K562 (cell line): ENCODE measurements at regions not wholly inside any gene's neighbourhood (a gene's known extent, or its start where the extent isn't known, plus 50 kb on each side); places are given as distances from the start of the nearest gene placed in this dataset.

Source experiments
- ATAC-seq: fragments of 200-7000 bp; cut with Tn5 transposase; 3 replicates; pipeline ENCODE4 v1.9.1; 2020; ENCODE audit warnings: moderate library complexity
- BruUV-seq: library from RNA; stranded (reverse); fragments of 400-500 nt; replicated peaks from 2 replicates; lab custom pipeline; 2021; lab: Mats Ljungman, UMichigan
- CTCF ChIA-PET: fragments of 300-600 bp; formaldehyde crosslinking; extraction: SDS; loops from one replicate; lab custom pipeline; 2021; ENCODE audit warnings: low intra/inter-chr PET ratio; lab: Yijun Ruan, JAX
- POLR2A ChIA-PET: fragments of 300-600, 350-650 bp; sonication (Branson Sonifier 250); formaldehyde crosslinking; extraction: SDS; loops from one replicate; lab custom pipeline; 2021; ENCODE audit warnings: antibody characterized with exemption, inconsistent platforms; lab: Yijun Ruan, JAX
- DNase-seq, 4 experiments: peaks; one replicate each; pipeline versions ENCODE4 v3.0.0 to v3.0.0-alpha.2; 2011 to 2018; ENCODE audit warnings: low spot score in 3 of 4, mixed read lengths in 3 of 4; ENCODE audit errors: extremely low read depth in 1 of 4
- FAIRE-seq: peaks from 2 replicates; lab custom pipeline; 2011; peaks lifted over from hg19 to GRCh38; lab: Jason Lieb, UNC
- H2AFZ ChIP-seq: 2 replicates; pipeline ENCODE4 v1.6.0; 2011; ENCODE audit warnings: low read depth, low read length, control low read depth, inconsistent platforms
- H3K27ac ChIP-seq: fragments of 200-600 bp; 3 replicates; pipeline ENCODE4 v1.8.0; 2011; ENCODE audit warnings: low read depth, mild to moderate bottlenecking, control low read depth, inconsistent platforms, low read length, moderate library complexity, mixed read lengths; ENCODE audit errors: extremely low read depth
- H3K27me3 ChIP-seq, 2 experiments: fragments of 300-600 bp in 1 of 2; 2 replicates in 1 of 2; 3 replicates in 1 of 2; pipeline versions ENCODE4 v1.6.0 to v1.8.0; 2011; ENCODE audit warnings: inconsistent platforms in 2 of 2, low read length in 2 of 2, mild to moderate bottlenecking in 1 of 2, mixed read lengths in 1 of 2, moderate library complexity in 1 of 2; ENCODE audit not compliant: control insufficient read depth in 2 of 2, insufficient read depth in 2 of 2
- H3K36me3 ChIP-seq: fragments of 300-600 bp; 3 replicates; pipeline ENCODE4 v1.8.0; 2011; ENCODE audit warnings: mild to moderate bottlenecking, low read length, inconsistent platforms; ENCODE audit not compliant: control insufficient read depth, insufficient read depth
- H3K4me1 ChIP-seq, 2 experiments: fragments of 200-600 bp in 1 of 2; replicated peaks in 1 of 2; 2 replicates in 1 of 2; 3 replicates in 1 of 2; pipeline versions ENCODE4 v1.5.1 to v1.8.0; 2011; ENCODE audit warnings: inconsistent platforms in 2 of 2, low read length in 2 of 2, mild to moderate bottlenecking in 1 of 2, mixed read lengths in 1 of 2, moderate library complexity in 1 of 2; ENCODE audit not compliant: control insufficient read depth in 2 of 2, insufficient read depth in 2 of 2
- H3K4me2 ChIP-seq: 2 replicates; pipeline ENCODE4 v1.6.1; 2011; ENCODE audit warnings: low read length, control low read depth, inconsistent platforms, mixed read lengths; ENCODE audit not compliant: insufficient read depth
- H3K4me3 ChIP-seq: fragments of 200-600 bp; sonication (generic), shearing (Covaris generic); 2 replicates; pipeline ENCODE4 v1.5.1; 2016; ENCODE audit warnings: control low read depth, inconsistent platforms
- H3K79me2 ChIP-seq: fragments of 200-600 bp; 3 replicates; pipeline ENCODE4 v1.8.0; 2011; ENCODE audit warnings: low read length, inconsistent platforms; ENCODE audit not compliant: control insufficient read depth, insufficient read depth
- H3K9ac ChIP-seq, 2 experiments: 2 replicates each; pipeline versions ENCODE4 v1.6.0 to v1.6.1; 2011; ENCODE audit warnings: low read depth in 2 of 2, low read length in 2 of 2, control low read depth in 1 of 2, inconsistent platforms in 1 of 2, mild to moderate bottlenecking in 1 of 2, mixed read lengths in 1 of 2; ENCODE audit not compliant: insufficient read depth in 1 of 2
- H3K9me1 ChIP-seq: one replicate; pipeline ENCODE4 v1.6.0; 2011; ENCODE audit warnings: inconsistent platforms, mild to moderate bottlenecking, low read length, moderate library complexity; ENCODE audit not compliant: control insufficient read depth, insufficient read depth
- H3K9me3 ChIP-seq: replicated peaks from 2 replicates; pipeline ENCODE4 v1.5.1; 2011; ENCODE audit warnings: low read depth, low read length, inconsistent platforms; ENCODE audit not compliant: control insufficient read depth, insufficient read depth
- H4K20me1 ChIP-seq: replicated peaks from 2 replicates; pipeline ENCODE4 v1.6.1; 2011; ENCODE audit warnings: low read length, inconsistent platforms, mixed read lengths; ENCODE audit not compliant: control insufficient read depth, insufficient read depth
- ARID3B ChIP-seq: fragments of 250-450 bp; sonication (Bioruptor Pico); IDR thresholded peaks from 2 replicates; pipeline ENCODE4 v1.4.0; 2020; ENCODE audit warnings: borderline replicate concordance
- CEBPG ChIP-seq, 3 experiments: fragments of 200-800 bp in 1 of 3; sonication (Bioruptor generic) in 1 of 3; sonication (generic) in 1 of 3; formaldehyde crosslinking in 1 of 3; IDR thresholded peaks in 2 of 3; conservative IDR thresholded peaks in 1 of 3; 2 replicates each; pipeline versions ENCODE4 v1.6.1 to v1.8.0; 2016 to 2022; ENCODE audit warnings: missing compliant biosample characterization in 2 of 3, missing genetic modification characterization in 2 of 3, mild to moderate bottlenecking in 1 of 3, missing genetic modification reagents in 1 of 3
- CREB1 ChIP-seq, 2 experiments: sonication (generic) in 1 of 2; formaldehyde crosslinking in 1 of 2; IDR thresholded peaks; 2 replicates each; pipeline versions ENCODE4 v1.6.1 to v1.8.0; 2012 to 2022; ENCODE audit warnings: inconsistent platforms in 1 of 2, mild to moderate bottlenecking in 1 of 2, missing genetic modification reagents in 1 of 2, moderate library complexity in 1 of 2
- KAT2B ChIP-seq: IDR thresholded peaks from one replicate; pipeline ENCODE4 v1.6.1; 2012; ENCODE audit warnings: low read depth, mild to moderate bottlenecking, control low read depth, inconsistent platforms, low read length, moderate library complexity
- KLF16 ChIP-seq: IDR thresholded peaks from 2 replicates; pipeline ENCODE4 v1.6.1; 2016; ENCODE audit warnings: antibody characterized with exemption
- NCOA6 ChIP-seq: fragments of 450-650 bp; IDR thresholded peaks from 2 replicates; pipeline ENCODE4 v1.6.1; 2017; ENCODE audit warnings: mild to moderate bottlenecking
- NR4A1 ChIP-seq, 2 experiments: fragments of 250-450 bp in 1 of 2; fragments of 450-650 bp in 1 of 2; sonication (Bioruptor Pico) in 1 of 2; IDR thresholded peaks; 2 replicates each; pipeline versions ENCODE4 v1.4.0 to v1.6.1; 2016 to 2020; ENCODE audit warnings: mild to moderate bottlenecking in 2 of 2, missing compliant biosample characterization in 1 of 2, missing genetic modification characterization in 1 of 2, moderate library complexity in 1 of 2
- PBX2 ChIP-seq, 2 experiments: IDR thresholded peaks in 1 of 2; conservative IDR thresholded peaks in 1 of 2; 2 replicates each; pipeline ENCODE4 v1.6.1; 2016; ENCODE audit warnings: low read depth in 2 of 2, mild to moderate bottlenecking in 1 of 2, missing compliant biosample characterization in 1 of 2, missing genetic modification characterization in 1 of 2, moderate library complexity in 1 of 2
- TEAD1 ChIP-seq, 2 experiments: fragments of 450-650 bp in 1 of 2; sonication (generic) in 1 of 2; formaldehyde crosslinking; IDR thresholded peaks; 2 replicates each; pipeline versions ENCODE4 v1.4.0 to v1.8.0; 2020 to 2022; ENCODE audit warnings: mild to moderate bottlenecking in 2 of 2, missing genetic modification reagents in 1 of 2
- ZEB2 ChIP-seq: fragments of 450-650 bp; IDR thresholded peaks from 2 replicates; pipeline ENCODE4 v1.6.1; 2016
- ZNF165 ChIP-seq: fragments of 250-450 bp; sonication (Bioruptor Pico); IDR thresholded peaks from 2 replicates; pipeline ENCODE4 v1.4.0; 2020; ENCODE audit warnings: borderline replicate concordance
- ZNF79 ChIP-seq: fragments of 250-450 bp; sonication (Bioruptor Pico); IDR thresholded peaks from 2 replicates; pipeline ENCODE4 v1.4.0; 2020; ENCODE audit warnings: low read depth, mild to moderate bottlenecking, moderate library complexity
- WGBS: fragments of 100-300 bp; shearing (Covaris generic); methylation state at CpG from one replicate; pipeline ENCODE4 v1.1.6; 2016; ENCODE audit warnings: low coverage, mixed read lengths; ENCODE audit not compliant: insufficient coverage; ENCODE audit errors: missing lambda C conversion rate; 5-methylcytosine and 5-hydroxymethylcytosine counted together
- in situ Hi-C: fragments of 300-500 bp; cut with MboI; formaldehyde crosslinking; loops from 4 replicates; pipeline ENCODE4 v1.15.0; 2018; ENCODE audit warnings: inconsistent platforms, mixed read lengths
- intact Hi-C: fragments of 100-400 bp; cut with micrococcal nuclease; formaldehyde crosslinking; loops from 2 replicates; pipeline ENCODE4 v1.14.2; 2022

- TF ChIP-seq ZNF79 (no peak), CREB1 (IDR thresholded peaks at IDR 0.05) (no peak), CREB1 (CRISPR knock-in tag; IDR thresholded peaks at IDR 0.05) (no peak), ARID3B (CRISPR knock-in tag) (no peak)
These were observed 473.8 kb upstream of the ZNF608 start (continued) for GRCh38 chr5:125220284-125220683.

- POLR2A ChIA-PET, result interaction anchor here (0.7 kb wide), 1 partner anchor 15 kb away, joined by 3 read pairs; no protein-coding TSS in a partner anchor
- no peaks in the 10 kb centered on the region for H3K9me1 ChIP-seq
- H2AFZ ChIP-seq, result no peak overlapping the region
- no peak for ATAC-seq
- no peak for FAIRE-seq
- CTCF ChIA-PET, result no interaction called here
- H3K27ac ChIP-seq, result no peak overlapping the region
- no peak for DNase-seq
- H3K4me2 ChIP-seq, result no peak overlapping the region
- no peaks in the 10 kb centered on the region for H3K4me1 ChIP-seq
- H3K9ac ChIP-seq, result no peak overlapping the region
- H3K27me3 ChIP-seq, result no peaks in the 10 kb centered on the region
- H3K9me3 ChIP-seq, result no peaks in the 10 kb centered on the region
- H3K36me3 ChIP-seq, result no peaks in the 10 kb centered on the region
- WGBS, result 0% methylated on average over 7 of the region's 7 CpGs
- in situ Hi-C loops (no loop called here), intact Hi-C loops (no loop called here)
- no peaks in the 10 kb centered on the region for H4K20me1 ChIP-seq
- BruUV-seq, result no TSS peak
- H3K4me3 ChIP-seq, result no peak overlapping the region
- H3K79me2 ChIP-seq, result no peaks in the 10 kb centered on the region
- TF ChIP-seq NR4A1 (CRISPR knock-in tag; IDR thresholded peaks at IDR 0.05) (no peak), NR4A1 (tag; IDR thresholded peaks at IDR 0.05) (no peak), KLF16 (no peak), ZEB2 (no peak), ZNF165 (CRISPR knock-in tag) (no peak), NCOA6 (no peak), TEAD1 (CRISPR knock-in tag; IDR thresholded peaks at IDR 0.05) (no peak), KAT2B (no peak), PBX2 (CRISPR knock-in tag; IDR thresholded peaks at IDR 0.05; ENCODE audit: low read depth) (no peak), PBX2 (tag; conservative IDR thresholded peaks at IDR 0.05; ENCODE audit: low read depth) (no peak), CEBPG (CRISPR knock-in tag; IDR thresholded peaks at IDR 0.05) (no peak), CEBPG (tag; conservative IDR thresholded peaks at IDR 0.05 in 1 of 2, IDR thresholded peaks at IDR 0.05 in 1 of 2) (no peak)
These were observed 476.3 kb upstream of the ZNF608 start for GRCh38 chr5:125222597-125223240.
